HFFc6 (cell line): ENCODE measurements at regions not wholly inside any gene's neighbourhood (a gene's known extent, or its start where the extent isn't known, plus 50 kb on each side); places are given as distances from the start of the nearest gene placed in this dataset.

ENCODE experiments used
- DNase-seq: peaks from one replicate; pipeline ENCODE4 v3.0.0-alpha.2; 2018
- H3K27ac Mint-ChIP-seq: 2 replicates; pipeline ENCODE4 v1.8.0; 2020; ENCODE audit warnings: mild to moderate bottlenecking, mixed read lengths
- H3K27me3 Mint-ChIP-seq: 2 replicates; pipeline ENCODE4 v1.8.0; 2021; ENCODE audit warnings: mild to moderate bottlenecking, moderate library complexity, mixed read lengths; ENCODE audit not compliant: insufficient read depth
- H3K36me3 Mint-ChIP-seq: 2 replicates; pipeline ENCODE4 v1.8.0; 2021; ENCODE audit warnings: low read depth, mixed read lengths
- H3K4me1 Mint-ChIP-seq: 2 replicates; pipeline ENCODE4 v1.8.0; 2020; ENCODE audit warnings: low read depth, mixed read lengths
- H3K4me3 Mint-ChIP-seq: 2 replicates; pipeline ENCODE4 v1.8.0; 2020; ENCODE audit warnings: mild to moderate bottlenecking, moderate library complexity, mixed read lengths
- H3K9me3 Mint-ChIP-seq: 2 replicates; pipeline ENCODE4 v1.8.0; 2020; ENCODE audit warnings: mild to moderate bottlenecking, mixed read lengths
- CTCF ChIP-seq: fragments of 200-600 bp; sonication (generic); IDR thresholded peaks from 2 replicates; pipeline ENCODE4 v1.5.0; 2021; ENCODE audit warnings: antibody characterized with exemption, mild to moderate bottlenecking

- TF ChIP-seq CTCF, result no peak
- DNase-seq, result no peak
- H3K9me3 Mint-ChIP-seq, result peaks cover 25% of the 10 kb centered on the region
- H3K4me1 Mint-ChIP-seq, result no peaks in the 10 kb centered on the region
- no peak overlapping the region for H3K27ac Mint-ChIP-seq
- H3K4me3 Mint-ChIP-seq, result no peak overlapping the region
- no peaks in the 10 kb centered on the region for H3K27me3 Mint-ChIP-seq
- no peaks in the 10 kb centered on the region for H3K36me3 Mint-ChIP-seq
Measured at GRCh38 chr7:119802147-119802546, 470.8 kb upstream of the KCND2 start.

GRCh38 chr7:119825091-119825655 lies 447.8 kb upstream of the KCND2 start:
- no peak for DNase-seq
- H3K27me3 Mint-ChIP-seq, result peaks cover 2% of the 10 kb centered on the region
- no peak overlapping the region for H3K27ac Mint-ChIP-seq
- no peaks in the 10 kb centered on the region for H3K36me3 Mint-ChIP-seq
- no peak for TF ChIP-seq CTCF
- no peaks in the 10 kb centered on the region for H3K4me1 Mint-ChIP-seq
- H3K4me3 Mint-ChIP-seq, result no peak overlapping the region
- peaks cover 34% of the 10 kb centered on the region for H3K9me3 Mint-ChIP-seq

GRCh38 chr7:119826547-119826946 lies 446.4 kb upstream of the KCND2 start:
- Mint-ChIP-seq H3K27me3 (peaks cover 2% of the 10 kb centered on the region), H3K27ac (no peak overlapping the region), H3K4me3 (no peak overlapping the region), H3K4me1 (no peaks in the 10 kb centered on the region), H3K36me3 (no peaks in the 10 kb centered on the region), H3K9me3 (peaks cover 30% of the 10 kb centered on the region)
- DNase-seq, result no peak
- TF ChIP-seq CTCF, result no peak

- TF ChIP-seq CTCF, result no peak
- Mint-ChIP-seq H3K27ac (no peak overlapping the region), H3K27me3 (no peaks in the 10 kb centered on the region)
Measured at GRCh38 chr7:119838444-119838843, 434.5 kb upstream of the KCND2 start.

GRCh38 chr7:119842337-119842736 lies 430.6 kb upstream of the KCND2 start:
- Mint-ChIP-seq H3K27ac (no peak overlapping the region), H3K27me3 (no peaks in the 10 kb centered on the region), H3K36me3 (no peaks in the 10 kb centered on the region), H3K4me1 (no peaks in the 10 kb centered on the region), H3K9me3 (peaks cover 72% of the 10 kb centered on the region), H3K4me3 (no peak overlapping the region)
- no peak for TF ChIP-seq CTCF
- no peak for DNase-seq

More at GRCh38 chr7:119838444-119838843, 434.5 kb upstream of the KCND2 start:
- H3K4me1 Mint-ChIP-seq, result no peaks in the 10 kb centered on the region
- no peaks in the 10 kb centered on the region for H3K36me3 Mint-ChIP-seq
- peaks cover 55% of the 10 kb centered on the region for H3K9me3 Mint-ChIP-seq
- DNase-seq, result no peak
- H3K4me3 Mint-ChIP-seq, result no peak overlapping the region

GRCh38 chr7:119842786-119843185 lies 430.2 kb upstream of the KCND2 start:
- Mint-ChIP-seq H3K36me3 (no peaks in the 10 kb centered on the region), H3K4me3 (no peak overlapping the region), H3K9me3 (peaks cover 67% of the 10 kb centered on the region), H3K4me1 (no peaks in the 10 kb centered on the region), H3K27ac (no peak overlapping the region), H3K27me3 (no peaks in the 10 kb centered on the region)
- no peak for DNase-seq
- no peak for TF ChIP-seq CTCF
